ENCODE measurements at regions not wholly inside any gene's neighbourhood (a gene's known extent, or its start where the extent isn't known, plus 50 kb on each side); places are given as distances from the start of the nearest gene placed in this dataset.

DNA sequence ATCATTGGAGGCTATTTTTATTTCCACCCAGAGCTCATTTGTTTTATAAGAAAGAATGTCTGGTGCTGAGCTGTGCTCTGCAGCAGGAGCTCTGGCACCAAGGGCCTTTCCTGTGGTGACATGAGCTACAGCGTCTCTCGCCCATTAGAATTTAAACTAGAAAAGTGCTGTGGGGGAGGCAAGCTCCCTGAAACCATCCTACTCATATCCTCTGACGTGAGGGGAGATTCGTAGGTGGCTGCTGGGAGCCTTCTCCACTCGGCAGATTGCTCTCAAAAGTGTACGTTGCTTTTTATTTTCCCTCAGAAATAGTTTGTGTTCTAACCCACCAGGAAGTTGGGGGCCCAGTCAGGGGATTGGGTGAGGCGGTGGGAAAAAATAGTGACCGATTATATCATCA is 76.3 kb upstream of the ARHGEF3 start:
- in situ Hi-C loops (cut with MboI; ENCODE audit: low sequenced_read_pairs) = no loop called here

DNA sequence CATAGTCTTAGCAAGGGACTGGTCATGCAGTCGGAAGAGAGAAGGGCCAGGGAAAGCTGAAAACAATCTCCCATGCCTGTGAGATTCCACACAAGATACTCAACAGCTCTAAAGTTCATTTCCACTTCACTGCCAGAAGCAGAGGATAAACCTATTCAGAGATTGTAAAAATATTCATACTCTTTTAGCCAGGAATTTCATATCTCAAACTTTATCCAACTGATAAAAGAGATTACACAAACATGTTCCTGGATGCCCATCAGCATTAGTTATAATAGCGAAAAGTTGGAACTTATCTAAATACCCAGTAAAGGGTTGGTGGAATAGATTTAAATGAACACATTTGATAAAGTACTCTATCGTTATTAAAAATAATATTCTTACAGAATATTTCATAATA is 75.2 kb upstream of the ARHGEF3 start:
- in situ Hi-C loops (cut with MboI; ENCODE audit: low sequenced_read_pairs) = no loop called here

DNA sequence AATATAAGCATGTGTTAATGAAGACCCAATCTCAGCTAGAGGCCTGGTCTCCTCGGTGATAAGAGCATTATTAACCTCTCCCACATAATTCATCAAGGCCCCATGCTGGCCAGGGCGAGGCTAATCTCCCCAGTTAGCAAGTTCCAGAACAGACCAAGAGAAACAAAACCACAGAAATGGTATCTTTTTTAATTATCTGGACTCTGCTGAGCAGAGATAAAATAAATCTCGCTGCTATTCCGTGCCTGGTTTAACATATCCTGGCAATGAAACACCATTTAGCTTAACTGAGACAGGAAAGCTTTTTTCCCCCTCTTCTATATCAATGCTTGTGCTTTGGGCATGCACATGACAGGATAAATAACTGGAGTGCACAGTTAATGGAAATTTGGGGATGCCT is 72.5 kb upstream of the ARHGEF3 start:
- in situ Hi-C loops (cut with MboI; ENCODE audit: low sequenced_read_pairs) = loop anchor here (25.0 kb wide), 1 partner anchor 113 kb away; no protein-coding TSS in a partner anchor

DNA sequence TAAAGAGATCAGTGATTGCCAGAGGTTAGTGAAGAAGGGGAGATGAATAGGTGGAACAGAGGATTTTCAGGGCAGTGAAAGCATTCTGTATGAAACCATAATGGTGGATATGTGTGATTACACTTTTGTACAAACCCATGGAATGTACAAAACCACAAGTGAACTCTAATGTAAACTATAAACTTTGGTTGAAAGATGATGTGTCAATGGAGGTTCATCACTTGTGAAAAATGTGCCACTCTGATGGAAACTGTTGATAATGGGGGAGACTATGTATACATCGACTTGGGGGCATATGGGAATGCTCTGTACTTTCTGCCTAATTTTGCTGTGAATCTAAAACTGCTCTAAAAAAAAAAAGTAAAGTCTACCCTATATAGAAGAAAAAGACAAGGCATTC is 68.7 kb upstream of the ARHGEF3 start:
- in situ Hi-C loops (cut with MboI; ENCODE audit: low sequenced_read_pairs) = loop anchor here (25.0 kb wide), 1 partner anchor 117 kb away; no protein-coding TSS in a partner anchor

DNA sequence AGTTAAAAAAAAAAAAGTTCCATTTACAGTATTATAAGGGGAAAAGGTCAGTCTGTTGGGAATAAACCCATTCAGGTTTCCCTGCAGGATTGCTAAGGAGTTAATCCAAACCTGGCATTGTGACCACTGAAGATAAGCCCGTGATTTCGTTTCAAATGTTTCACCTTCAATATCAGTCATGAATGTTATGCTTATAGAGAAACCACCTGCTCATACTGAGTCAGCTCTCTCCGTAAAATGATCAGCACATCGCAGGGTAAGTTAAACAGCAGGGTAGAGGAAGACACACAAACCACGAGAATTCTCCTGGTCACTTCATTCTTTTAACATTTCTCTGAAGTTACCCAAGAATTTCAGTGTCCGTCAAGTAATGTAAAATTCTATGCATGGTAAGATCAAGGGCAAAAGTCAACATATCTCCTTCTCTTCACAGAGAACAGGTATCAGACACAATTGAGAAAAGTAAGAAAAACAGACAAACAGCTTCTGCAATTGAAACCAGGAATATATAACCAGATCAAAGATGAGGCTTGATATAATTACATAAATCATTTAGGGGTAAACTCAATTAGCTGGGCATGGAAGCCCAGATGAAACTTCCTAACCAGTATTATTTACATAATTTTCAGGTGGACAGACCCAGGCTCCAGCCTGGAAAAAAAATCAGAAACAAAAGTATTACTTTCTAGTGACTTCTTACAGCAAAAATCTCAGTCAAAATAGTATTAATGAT is 67.6 kb upstream of the ARHGEF3 start:
- in situ Hi-C loops (cut with MboI; ENCODE audit: low sequenced_read_pairs) = loop anchor here (25.0 kb wide), 1 partner anchor 118 kb away; no protein-coding TSS in a partner anchor

DNA sequence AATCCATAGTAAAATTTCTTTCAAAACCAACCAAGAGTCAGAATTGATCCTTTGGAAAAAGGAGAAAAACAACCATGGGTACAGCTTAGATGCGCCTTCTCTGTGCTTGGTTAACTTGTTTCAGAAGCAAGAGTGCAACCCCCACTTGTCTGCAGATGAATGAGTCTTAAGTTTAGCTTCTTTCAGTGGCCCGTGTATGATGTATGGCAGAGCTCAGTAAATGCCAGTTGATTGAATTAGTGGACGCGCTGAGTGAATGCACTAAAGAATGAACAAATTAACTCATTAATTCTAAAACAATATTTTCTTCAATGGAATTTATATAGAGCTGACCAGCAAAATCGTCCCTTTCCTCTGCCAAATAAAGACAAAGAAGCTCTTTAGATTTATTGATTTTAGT is 67.0 kb upstream of the ARHGEF3 start:
- in situ Hi-C loops (cut with MboI; ENCODE audit: low sequenced_read_pairs) = loop anchor here (25.0 kb wide), 1 partner anchor 119 kb away; no protein-coding TSS in a partner anchor

DNA sequence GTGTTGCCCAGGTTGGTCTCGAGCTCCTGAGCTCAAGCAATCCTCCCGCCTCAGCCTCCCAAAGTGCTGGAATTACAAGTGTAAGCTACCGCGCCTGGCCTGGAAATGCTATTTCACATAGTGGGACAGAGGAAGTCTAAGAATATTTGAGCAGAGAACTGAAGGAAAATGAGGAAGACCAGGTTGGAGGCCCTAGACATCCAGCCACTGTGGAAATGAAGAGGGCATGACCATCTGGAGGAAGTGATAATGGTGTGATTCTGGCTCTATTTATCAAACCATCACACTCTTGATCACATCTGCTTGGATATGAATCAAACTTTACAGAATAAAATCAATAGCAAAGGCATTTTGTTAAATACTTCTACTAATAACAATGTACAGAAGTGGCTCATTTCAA is 65.9 kb upstream of the ARHGEF3 start:
- in situ Hi-C loops (cut with MboI; ENCODE audit: low sequenced_read_pairs) = loop anchor here (25.0 kb wide), 1 partner anchor 120 kb away; no protein-coding TSS in a partner anchor

DNA sequence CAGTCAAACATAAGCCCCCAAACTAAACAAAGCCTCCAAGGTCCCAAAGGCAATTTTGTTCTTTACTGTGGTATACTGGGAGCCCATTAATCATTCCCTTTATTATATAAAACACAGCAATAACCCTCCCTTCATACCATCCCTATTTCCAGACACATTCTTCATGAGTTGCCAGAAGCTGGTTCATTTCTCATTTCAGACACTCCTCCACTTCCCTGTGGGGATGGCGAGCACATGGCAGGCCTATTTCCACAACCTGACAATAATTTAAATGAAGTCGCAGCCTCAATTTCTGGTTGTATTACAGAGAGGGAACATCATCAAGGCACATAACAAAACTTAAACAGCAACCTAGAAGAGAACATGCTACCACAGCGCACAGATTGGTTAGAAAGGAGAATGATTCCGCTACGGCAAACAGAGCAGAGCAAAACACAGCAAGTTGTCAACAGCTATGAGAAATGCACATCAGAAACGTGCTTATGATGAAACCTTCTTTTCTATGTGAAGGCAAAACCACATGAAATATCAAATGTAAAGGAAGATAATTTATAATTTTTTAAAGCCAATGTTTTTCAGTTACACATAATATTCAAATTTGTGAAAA is 63.3 kb upstream of the ARHGEF3 start:
- in situ Hi-C loops (cut with MboI; ENCODE audit: low sequenced_read_pairs) = loop anchor here (25.0 kb wide), 1 partner anchor 122 kb away; no protein-coding TSS in a partner anchor

DNA sequence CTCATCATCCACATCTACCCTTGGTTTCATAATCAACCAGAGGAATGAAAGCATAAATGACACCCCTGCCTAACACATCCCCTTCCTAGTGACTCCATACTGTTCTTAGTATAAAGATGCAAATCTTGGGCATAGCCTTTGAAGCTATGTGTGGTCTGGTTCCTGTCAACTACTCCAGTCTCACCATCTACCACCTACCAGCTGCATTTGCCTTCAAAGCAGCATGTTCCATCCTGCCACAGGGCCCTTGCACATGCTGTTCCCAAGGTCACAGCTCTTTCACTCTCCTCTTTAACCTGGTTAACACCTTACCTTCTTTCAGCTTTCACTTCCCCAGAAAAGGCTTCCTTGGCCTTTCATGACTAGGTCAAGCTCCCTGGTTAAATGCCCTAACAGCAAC is 62.3 kb upstream of the ARHGEF3 start:
- in situ Hi-C loops (cut with MboI; ENCODE audit: low sequenced_read_pairs) = loop anchor here (25.0 kb wide), 1 partner anchor 123 kb away; no protein-coding TSS in a partner anchor

DNA sequence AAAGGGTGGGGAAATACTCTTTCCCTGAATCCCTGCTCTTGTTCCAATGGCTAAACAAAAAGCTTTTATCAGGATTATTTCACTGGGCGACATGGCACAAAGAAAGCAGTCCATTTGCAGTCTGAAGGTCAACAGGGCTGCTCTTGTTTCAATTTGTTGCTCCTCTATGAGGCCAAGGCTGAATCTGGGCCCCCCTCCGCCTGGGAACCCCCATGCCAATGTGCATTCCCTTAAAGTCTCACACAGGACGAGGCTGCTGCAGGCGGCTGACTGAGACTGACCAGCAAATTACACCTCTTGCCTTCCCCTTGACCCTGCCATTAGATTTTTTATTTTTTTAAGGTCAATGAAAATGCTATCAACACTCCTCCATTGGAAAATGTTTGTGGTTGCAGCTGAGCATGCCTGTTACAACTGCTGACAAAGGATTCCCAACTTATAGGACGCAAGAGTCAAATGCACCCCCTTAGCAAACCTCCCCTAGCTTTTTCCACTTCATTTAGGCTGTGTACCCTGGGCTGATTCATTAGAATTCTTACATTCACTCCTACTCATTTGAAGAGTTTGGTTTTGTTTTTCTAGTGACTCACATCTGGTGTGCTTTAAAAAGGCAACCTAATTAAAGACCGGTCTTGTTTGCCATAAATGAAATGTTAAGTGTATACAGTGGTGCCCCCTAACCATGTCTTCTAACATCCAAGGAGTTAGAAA is 60.8 kb upstream of the ARHGEF3 start:
- in situ Hi-C loops (cut with MboI; ENCODE audit: low sequenced_read_pairs) = loop anchor here (25.0 kb wide), 1 partner anchor 125 kb away; no protein-coding TSS in a partner anchor

DNA sequence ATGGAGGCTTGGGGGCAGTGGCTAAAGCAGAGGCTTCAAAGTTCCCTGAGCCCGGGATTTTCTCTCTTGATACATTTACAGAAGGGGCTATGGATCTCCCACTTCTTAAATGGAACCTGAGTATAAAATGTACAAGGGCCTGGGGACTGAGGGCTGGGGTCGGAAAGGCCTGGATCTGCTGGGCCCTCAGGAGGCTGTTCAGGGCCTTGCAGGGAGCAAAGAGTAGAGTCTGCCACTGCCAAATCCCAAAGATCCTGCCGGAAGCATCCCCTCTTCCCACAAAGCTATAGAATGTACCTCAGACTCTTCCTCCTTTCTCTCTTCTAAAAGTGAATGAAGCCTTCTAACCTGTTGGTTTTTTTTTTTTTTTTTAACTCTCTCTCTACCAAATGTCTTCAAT is 59.8 kb upstream of the ARHGEF3 start:
- in situ Hi-C loops (cut with MboI; ENCODE audit: low sequenced_read_pairs) = loop anchor here (25.0 kb wide), 1 partner anchor 126 kb away; no protein-coding TSS in a partner anchor

DNA sequence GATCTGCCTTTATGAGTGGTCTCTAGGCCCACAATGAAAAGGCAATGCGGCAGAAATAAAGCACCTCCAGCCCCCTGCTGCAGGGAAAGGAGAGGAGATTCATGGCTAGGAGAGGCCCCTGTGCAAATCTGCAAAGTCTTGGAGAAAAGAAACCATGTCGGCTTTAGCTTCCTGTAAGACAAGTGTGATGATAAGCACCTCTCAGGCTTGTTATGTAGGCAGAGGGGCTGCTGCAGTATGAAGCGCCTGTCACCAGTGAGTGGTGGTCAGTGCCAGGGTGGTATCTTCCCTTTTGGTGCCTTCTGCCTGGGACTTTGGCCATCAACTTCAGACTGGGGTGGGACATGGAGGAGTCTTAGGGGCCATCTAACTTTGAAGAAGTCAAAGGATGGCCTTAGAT is 59.2 kb upstream of the ARHGEF3 start:
- in situ Hi-C loops (cut with MboI; ENCODE audit: low sequenced_read_pairs) = loop anchor here (25.0 kb wide), 1 partner anchor 126 kb away; no protein-coding TSS in a partner anchor

DNA sequence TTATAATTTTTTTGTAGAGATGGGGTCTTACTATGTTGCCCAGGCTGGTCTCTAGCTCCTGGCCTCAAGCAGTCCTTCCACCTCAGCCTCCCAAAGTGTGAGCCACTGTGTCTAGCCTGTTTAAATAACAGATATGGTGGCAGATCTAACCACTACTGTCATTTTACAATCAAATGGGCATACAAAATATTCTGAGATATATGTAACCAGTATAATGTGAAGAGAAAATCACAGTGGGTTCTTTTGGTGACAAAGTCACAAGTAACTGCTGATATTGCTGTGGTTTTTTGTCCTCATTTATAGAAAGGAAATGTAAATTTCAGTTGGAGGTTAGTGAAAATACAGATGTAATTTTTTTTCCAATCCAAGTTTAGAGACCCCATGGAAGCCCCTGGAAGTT is 58.6 kb upstream of the ARHGEF3 start:
- in situ Hi-C loops (cut with MboI; ENCODE audit: low sequenced_read_pairs) = loop anchor here (25.0 kb wide), 1 partner anchor 127 kb away; no protein-coding TSS in a partner anchor

DNA sequence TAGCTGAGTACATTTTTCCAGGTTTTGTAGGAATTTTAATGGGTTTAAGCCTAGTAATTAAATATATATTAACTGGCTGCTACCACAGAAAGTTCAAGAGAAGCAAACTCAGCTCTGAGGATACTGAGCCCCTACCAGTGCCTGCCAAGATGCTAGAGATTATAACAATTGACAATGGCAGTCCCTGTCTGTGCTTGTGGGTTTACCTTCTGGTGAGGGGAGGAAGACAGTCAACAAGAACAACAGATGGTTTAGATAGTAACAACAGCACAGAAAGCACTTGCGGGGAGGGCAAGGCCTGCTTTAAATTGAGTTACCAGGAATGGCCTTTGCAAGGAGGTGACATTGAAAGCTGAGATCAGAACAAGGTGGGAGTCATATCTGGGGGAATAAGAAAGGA is 56.6 kb upstream of the ARHGEF3 start:
- in situ Hi-C loops (cut with MboI; ENCODE audit: low sequenced_read_pairs) = loop anchor here (25.0 kb wide), 1 partner anchor 129 kb away; no protein-coding TSS in a partner anchor

DNA sequence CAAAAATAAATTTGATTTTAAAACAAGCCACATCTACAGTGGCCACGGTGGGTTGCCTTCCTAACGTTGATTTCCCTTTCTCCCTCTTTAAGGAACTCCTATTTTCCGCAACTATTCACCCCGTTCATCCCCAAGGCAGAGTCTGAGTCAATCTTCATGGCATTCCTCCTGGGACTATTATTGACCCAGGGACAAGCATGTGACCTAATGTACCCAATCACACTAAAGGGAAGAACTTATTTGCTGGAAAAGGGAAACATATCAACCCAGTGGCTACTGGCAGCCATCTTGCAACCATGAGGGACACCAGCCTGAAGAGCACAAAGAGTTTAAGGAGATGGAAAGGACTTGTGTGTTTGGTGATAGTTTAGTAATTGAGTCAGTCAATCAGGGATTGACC is 55.4 kb upstream of the ARHGEF3 start:
- in situ Hi-C loops (cut with MboI; ENCODE audit: low sequenced_read_pairs) = loop anchor here (25.0 kb wide), 1 partner anchor 130 kb away; no protein-coding TSS in a partner anchor

DNA sequence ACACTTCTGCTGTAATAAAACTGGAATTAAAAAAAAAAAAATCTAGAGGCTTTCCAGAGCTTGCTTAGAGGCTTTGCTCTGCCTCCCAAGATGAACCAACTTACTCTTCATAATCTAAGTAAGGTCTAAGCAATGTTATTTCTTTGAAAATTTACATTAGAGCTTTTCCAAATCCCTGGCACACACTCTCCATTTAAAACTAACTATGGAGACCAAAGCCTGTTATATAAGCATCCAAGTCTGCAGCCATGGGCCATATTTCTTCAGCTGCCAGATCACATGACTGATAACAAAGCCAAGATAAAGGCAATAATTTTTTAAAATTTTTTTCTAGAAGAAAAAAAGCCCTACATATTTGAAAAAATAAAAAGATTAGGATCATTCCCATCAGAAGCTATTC is 55.0 kb upstream of the ARHGEF3 start:
- in situ Hi-C loops (cut with MboI; ENCODE audit: low sequenced_read_pairs) = loop anchor here (25.0 kb wide), 1 partner anchor 131 kb away; no protein-coding TSS in a partner anchor

DNA sequence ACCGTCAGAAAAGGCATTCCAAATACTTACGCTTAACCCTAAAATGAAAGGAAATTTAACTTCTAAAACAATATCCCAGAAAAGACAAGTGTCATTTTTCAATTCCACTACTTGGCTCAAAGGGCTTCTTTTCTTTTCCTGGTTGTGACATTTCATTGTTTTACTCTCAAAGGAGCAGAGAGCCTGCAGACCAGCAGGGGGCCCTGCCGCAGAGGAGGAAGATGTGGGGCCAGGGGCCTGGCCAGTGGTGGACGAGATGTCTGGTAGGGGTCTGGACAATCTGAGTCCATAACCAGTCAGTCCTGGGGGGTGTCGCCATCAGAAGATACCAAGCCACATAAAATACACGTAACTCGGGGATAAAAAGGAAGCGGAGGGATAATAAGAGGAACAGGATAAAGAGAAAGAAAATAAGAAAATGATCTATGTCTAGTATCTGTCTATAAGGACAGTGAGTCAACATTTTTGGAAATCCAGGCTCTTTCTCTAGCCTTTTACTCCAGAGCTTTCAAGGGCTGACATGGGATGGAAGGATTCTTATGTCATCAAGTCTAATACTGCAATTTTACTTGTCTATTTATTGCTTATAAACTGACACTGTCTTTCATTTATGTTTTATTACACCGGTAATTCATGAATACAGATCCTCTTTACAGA is 54.2 kb upstream of the ARHGEF3 start:
- in situ Hi-C loops (cut with MboI; ENCODE audit: low sequenced_read_pairs) = loop anchor here (25.0 kb wide), 1 partner anchor 131 kb away; no protein-coding TSS in a partner anchor

DNA sequence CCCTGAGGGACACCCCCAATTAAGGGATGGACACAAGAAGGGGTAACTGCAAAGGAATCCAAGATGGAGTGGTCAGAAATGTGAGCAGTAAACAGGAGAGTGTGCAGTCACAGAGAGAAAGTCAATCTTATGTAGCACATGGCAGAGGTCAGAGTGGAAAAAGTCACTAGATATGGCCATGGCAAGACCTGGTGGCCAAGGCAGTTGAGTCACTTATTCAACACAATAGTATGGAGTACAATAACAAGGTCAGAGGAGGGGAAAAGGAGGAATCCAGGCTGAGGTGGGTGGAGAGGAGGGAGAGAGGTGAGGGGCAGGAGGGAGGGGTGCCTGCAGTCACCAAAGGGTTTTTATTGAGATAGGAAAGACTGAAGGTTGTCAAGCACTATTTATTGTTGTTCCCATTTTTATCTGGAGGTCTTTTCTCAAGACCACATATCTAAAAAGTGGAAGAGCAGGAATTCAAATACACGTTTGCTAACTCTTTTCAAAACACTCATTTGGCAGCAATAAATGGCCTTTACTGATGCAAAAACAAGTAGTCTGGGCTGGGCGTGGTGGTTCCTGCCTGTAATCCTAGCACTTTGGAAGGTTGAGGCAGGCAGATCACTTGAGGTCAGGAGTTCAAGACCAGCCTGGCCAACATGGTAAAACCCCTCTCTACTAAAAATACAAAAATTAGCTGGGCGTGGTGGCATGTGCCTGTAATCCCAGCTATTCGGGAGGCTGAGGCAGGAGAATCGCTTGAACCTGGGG is 53.3 kb upstream of the ARHGEF3 start:
- in situ Hi-C loops (cut with MboI; ENCODE audit: low sequenced_read_pairs) = loop anchor here (25.0 kb wide), 1 partner anchor 132 kb away; no protein-coding TSS in a partner anchor
